ENCODE measurements at regions not wholly inside any gene's neighbourhood (a gene's known extent, or its start where the extent isn't known, plus 50 kb on each side); places are given as distances from the start of the nearest gene placed in this dataset.
"Not testable (repeated sequence)": the region's sequence is repeated elsewhere in the genome, so short reads cannot be mapped to it uniquely, and the experiment has no call there.

DNA sequence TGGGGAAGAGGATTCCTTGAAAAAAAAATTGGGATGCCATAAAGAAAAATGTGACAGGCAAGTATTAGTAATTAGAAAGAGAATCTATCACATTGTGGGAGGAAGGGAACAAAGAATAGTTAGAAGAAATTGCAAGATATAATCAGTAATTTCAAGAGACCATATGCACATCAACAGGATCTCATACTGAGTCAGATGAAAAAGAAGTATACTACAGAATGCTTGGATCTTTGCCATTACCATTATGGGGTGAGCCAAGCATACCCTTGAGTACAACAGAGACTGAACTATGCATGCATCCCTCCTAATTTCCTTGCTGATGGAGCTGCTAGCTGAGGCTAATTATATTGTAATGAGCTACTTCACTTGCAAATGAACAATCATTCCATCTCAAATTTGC lies 287.6 kb downstream of the PAPSS1 start:
- DNase-seq (ENCODE audit: low read depth in 1 of 2, low spot score in 1 of 2) = no peak
- H3K27ac ChIP-seq = no peak overlapping the region
- H3K36me3 ChIP-seq = no peaks in the 10 kb centered on the region
- H3K27me3 ChIP-seq = no peaks in the 10 kb centered on the region
- no peak overlapping the region for H3K4me3 ChIP-seq
- no peaks in the 10 kb centered on the region for H3K9me3 ChIP-seq (ENCODE audit: low read depth)
- H3K4me1 ChIP-seq (ENCODE audit: low read depth) = no peaks in the 10 kb centered on the region
- TF ChIP-seq, protein P1, sequence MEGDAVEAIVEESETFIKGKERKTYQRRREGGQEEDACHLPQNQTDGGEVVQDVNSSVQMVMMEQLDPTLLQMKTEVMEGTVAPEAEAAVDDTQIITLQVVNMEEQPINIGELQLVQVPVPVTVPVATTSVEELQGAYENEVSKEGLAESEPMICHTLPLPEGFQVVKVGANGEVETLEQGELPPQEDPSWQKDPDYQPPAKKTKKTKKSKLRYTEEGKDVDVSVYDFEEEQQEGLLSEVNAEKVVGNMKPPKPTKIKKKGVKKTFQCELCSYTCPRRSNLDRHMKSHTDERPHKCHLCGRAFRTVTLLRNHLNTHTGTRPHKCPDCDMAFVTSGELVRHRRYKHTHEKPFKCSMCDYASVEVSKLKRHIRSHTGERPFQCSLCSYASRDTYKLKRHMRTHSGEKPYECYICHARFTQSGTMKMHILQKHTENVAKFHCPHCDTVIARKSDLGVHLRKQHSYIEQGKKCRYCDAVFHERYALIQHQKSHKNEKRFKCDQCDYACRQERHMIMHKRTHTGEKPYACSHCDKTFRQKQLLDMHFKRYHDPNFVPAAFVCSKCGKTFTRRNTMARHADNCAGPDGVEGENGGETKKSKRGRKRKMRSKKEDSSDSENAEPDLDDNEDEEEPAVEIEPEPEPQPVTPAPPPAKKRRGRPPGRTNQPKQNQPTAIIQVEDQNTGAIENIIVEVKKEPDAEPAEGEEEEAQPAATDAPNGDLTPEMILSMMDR (IDR thresholded peaks at IDR 0.05; ENCODE audit: low read depth, low read length) = no peak

DNA sequence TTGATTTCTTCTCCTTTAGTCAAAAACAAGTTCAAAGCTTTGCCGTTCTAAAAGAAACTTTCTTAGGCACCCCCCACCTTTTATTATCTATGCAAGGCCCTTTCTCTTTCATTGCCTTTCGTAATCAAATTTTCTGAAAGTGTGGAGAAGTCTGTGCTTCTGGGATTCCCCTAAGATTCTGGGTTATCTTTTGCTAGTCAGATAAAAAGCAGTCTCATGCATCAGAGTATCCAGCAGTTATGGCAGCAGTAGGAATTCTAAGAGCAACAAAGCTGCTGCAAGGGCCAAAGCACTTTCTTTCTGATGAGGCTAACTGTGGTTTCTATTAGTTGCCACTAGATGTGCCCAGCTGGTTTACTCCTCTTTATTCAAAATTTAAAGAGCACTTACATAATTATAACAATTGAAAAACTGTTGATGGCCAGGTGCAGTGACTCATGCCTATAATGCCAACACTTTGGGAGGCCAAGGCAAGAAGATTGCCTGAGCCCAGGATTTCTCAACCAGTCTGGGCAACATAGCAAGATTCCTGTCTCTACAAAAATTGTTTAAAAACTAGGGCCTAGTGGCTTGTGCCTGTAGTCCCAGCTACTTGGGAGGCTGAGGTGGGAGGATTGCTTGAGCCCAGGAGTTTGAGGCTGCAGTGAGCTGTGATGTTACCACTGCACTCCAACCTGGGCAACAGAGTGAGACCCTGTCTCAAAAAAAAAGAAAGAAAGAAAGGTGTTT lies 296.2 kb downstream of the PAPSS1 start:
- H3K27me3 ChIP-seq = no peaks in the 10 kb centered on the region
- H3K9me3 ChIP-seq (ENCODE audit: low read depth) = no peaks in the 10 kb centered on the region
- no peak overlapping the region for H3K4me3 ChIP-seq
- H3K36me3 ChIP-seq = no peaks in the 10 kb centered on the region
- DNase-seq (ENCODE audit: low read depth in 1 of 2, low spot score in 1 of 2) = peak in 1 of 2 donors; percentile 23
- H3K27ac ChIP-seq = no peak overlapping the region
- no peaks in the 10 kb centered on the region for H3K4me1 ChIP-seq (ENCODE audit: low read depth)
- TF ChIP-seq, protein P1 (IDR thresholded peaks at IDR 0.05; ENCODE audit: low read depth, low read length) = no peak

- H3K27ac ChIP-seq; H3K9me3 ChIP-seq (ENCODE audit: low read depth); DNase-seq (ENCODE audit: low read depth in 1 of 2, low spot score in 1 of 2); H3K4me3 ChIP-seq; H3K27me3 ChIP-seq; H3K4me1 ChIP-seq (ENCODE audit: low read depth); H3K36me3 ChIP-seq: not testable (repeated sequence)
These were observed 300.5 kb downstream of the PAPSS1 start for GRCh38 chr4:107419536-107419935.

- no peak overlapping the region for H3K27ac ChIP-seq
- no peak overlapping the region for H3K4me3 ChIP-seq
- H3K36me3 ChIP-seq = no peaks in the 10 kb centered on the region
- H3K9me3 ChIP-seq (ENCODE audit: low read depth) = no peaks in the 10 kb centered on the region
- no peak for DNase-seq (ENCODE audit: low read depth in 1 of 2, low spot score in 1 of 2)
- H3K27me3 ChIP-seq = no peaks in the 10 kb centered on the region
- TF ChIP-seq, protein P1 (IDR thresholded peaks at IDR 0.05; ENCODE audit: low read depth, low read length) = no peak
- H3K4me1 ChIP-seq (ENCODE audit: low read depth) = no peaks in the 10 kb centered on the region
These were observed 301.0 kb downstream of the PAPSS1 start for GRCh38 chr4:107419052-107419451.

- not testable (repeated sequence) for DNase-seq (ENCODE audit: low read depth in 1 of 2, low spot score in 1 of 2); H3K27ac ChIP-seq; H3K9me3 ChIP-seq (ENCODE audit: low read depth); H3K27me3 ChIP-seq; H3K4me1 ChIP-seq (ENCODE audit: low read depth); H3K36me3 ChIP-seq; H3K4me3 ChIP-seq
These were observed 304.5 kb downstream of the PAPSS1 start for GRCh38 chr4:107415490-107415889.

DNA sequence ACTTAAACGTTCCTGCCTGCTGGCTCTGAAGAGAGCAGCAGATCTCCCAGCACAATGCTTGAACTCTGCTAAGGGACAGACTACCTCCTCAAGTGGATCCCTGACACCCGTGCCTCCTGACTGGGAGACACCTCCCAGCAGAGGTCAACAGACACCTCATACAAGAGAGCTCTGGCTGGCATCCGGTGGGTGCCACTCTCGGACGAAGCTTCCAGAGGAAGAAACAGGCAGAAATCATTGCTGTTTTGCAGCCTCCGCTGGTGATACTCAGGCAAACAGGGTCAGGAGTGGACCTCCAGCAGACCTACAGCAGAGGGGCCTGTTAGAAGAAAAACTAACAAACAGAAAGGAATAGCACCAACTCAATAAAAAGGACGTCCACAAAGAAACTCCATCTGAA lies 310.2 kb downstream of the PAPSS1 start:
- H3K27me3 ChIP-seq; H3K4me1 ChIP-seq (ENCODE audit: low read depth); H3K36me3 ChIP-seq; DNase-seq (ENCODE audit: low read depth in 1 of 2, low spot score in 1 of 2); H3K27ac ChIP-seq; H3K9me3 ChIP-seq (ENCODE audit: low read depth); H3K4me3 ChIP-seq: not testable (repeated sequence)

DNA sequence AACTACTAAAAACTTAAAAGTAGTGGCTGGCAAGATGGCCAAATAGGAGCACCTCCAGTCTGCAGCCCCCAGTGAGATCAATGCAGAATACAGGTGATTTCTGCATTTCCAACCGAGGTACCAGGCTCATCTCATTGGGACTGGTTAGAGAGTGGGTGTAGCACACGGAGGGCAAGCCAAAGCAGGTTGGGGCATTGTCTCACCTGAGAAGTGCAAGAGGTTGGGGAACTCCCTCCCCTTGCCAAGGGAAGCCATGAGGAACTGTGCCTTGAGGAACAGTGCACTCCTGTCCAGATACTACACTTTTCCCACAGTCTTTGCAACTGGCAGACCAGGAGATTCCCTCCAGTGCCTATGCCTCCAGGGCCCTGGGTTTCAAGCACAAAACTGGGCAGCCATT lies 311.1 kb downstream of the PAPSS1 start:
- TF ChIP-seq, protein P1 (IDR thresholded peaks at IDR 0.05; ENCODE audit: low read depth, low read length) = no peak
- Histone ChIP-seq H3K36me3 (no peaks in the 10 kb centered on the region), H3K9me3 (ENCODE audit: low read depth) (no peaks in the 10 kb centered on the region), H3K27ac (no peak overlapping the region), H3K27me3 (no peaks in the 10 kb centered on the region), H3K4me3 (no peak overlapping the region), H3K4me1 (ENCODE audit: low read depth) (no peaks in the 10 kb centered on the region)
- no peak for DNase-seq (ENCODE audit: low read depth in 1 of 2, low spot score in 1 of 2)
